SH-SY5Y (cell line): ENCODE measurements at regions not wholly inside any gene's neighbourhood (a gene's known extent, or its start where the extent isn't known, plus 50 kb on each side); places are given as distances from the start of the nearest gene placed in this dataset.

Experiments used
- GATA2 ChIP-seq: IDR thresholded peaks from 2 replicates; pipeline ENCODE4 v1.6.1; 2011; ENCODE audit warnings: mild to moderate bottlenecking, low read depth, low read length
- GATA3 ChIP-seq: IDR thresholded peaks from 2 replicates; pipeline ENCODE4 v1.6.1; 2011; ENCODE audit warnings: low read depth, mild to moderate bottlenecking, low read length, moderate library complexity

GRCh38 chr4:177673985-177674489 is 231.8 kb upstream of the AGA start:
- no peak for TF ChIP-seq GATA2
- TF ChIP-seq GATA3: no peak
